H1 (cell line): ENCODE measurements at regions not wholly inside any gene's neighbourhood (a gene's known extent, or its start where the extent isn't known, plus 50 kb on each side); places are given as distances from the start of the nearest gene placed in this dataset.

Experiments
- BACH1 ChIP-seq: IDR thresholded peaks from 2 replicates; pipeline ENCODE4 v1.6.1; 2012; ENCODE audit warnings: low read length, improper control_type of control experiment
- CEBPB ChIP-seq: IDR thresholded peaks from 2 replicates; pipeline ENCODE4 v1.6.1; 2012; ENCODE audit warnings: low read depth, low read length
- CREB1 ChIP-seq: IDR thresholded peaks from 2 replicates; pipeline ENCODE4 v1.6.1; 2012; ENCODE audit warnings: inconsistent platforms
- KDM5A ChIP-seq: fragments of 200-600 bp; IDR thresholded peaks from 2 replicates; pipeline ENCODE4 v1.7.1; 2012; ENCODE audit warnings: mild to moderate bottlenecking, low read length, inconsistent platforms, mixed read lengths
- PHF8 ChIP-seq: fragments of 200-600 bp; sonication (generic); conservative IDR thresholded peaks from 2 replicates; pipeline ENCODE4 v1.7.1; 2012; ENCODE audit warnings: low read depth, mild to moderate bottlenecking, inconsistent platforms, low read length, moderate library complexity
- POLR2A ChIP-seq, 2 experiments: IDR thresholded peaks; 1 replicate in 1 of 2; 2 replicates in 1 of 2; pipeline ENCODE4 v1.6.1; 2011; ENCODE audit warnings: low read depth in 2 of 2, low read length in 2 of 2, mild to moderate bottlenecking in 2 of 2; ENCODE audit errors: control extremely low read depth in 1 of 2
- RXRA ChIP-seq: IDR thresholded peaks from 2 replicates; pipeline ENCODE4 v1.6.1; 2011; ENCODE audit warnings: low read depth, mild to moderate bottlenecking, low read length, moderate library complexity; ENCODE audit not compliant: insufficient read depth
- SP1 ChIP-seq: IDR thresholded peaks from 2 replicates; pipeline ENCODE4 v1.6.1; 2011; ENCODE audit warnings: low read depth, low read length
- TAF1 ChIP-seq: IDR thresholded peaks from 2 replicates; pipeline ENCODE4 v1.6.1; 2011; ENCODE audit warnings: mild to moderate bottlenecking, low read depth, low read length
- TAF7 ChIP-seq: optimal IDR thresholded peaks from 2 replicates; pipeline ENCODE3; 2011; ENCODE audit warnings: low read depth, mild to moderate bottlenecking, inconsistent platforms, low read length, moderate library complexity, borderline replicate concordance
- TCF12 ChIP-seq: IDR thresholded peaks from 2 replicates; pipeline ENCODE4 v1.6.1; 2011; ENCODE audit warnings: low read depth, mild to moderate bottlenecking, low read length
- YY1 ChIP-seq: IDR thresholded peaks from 2 replicates; pipeline ENCODE4 v1.6.1; 2011; ENCODE audit warnings: low read depth, mild to moderate bottlenecking, low read length
- TF ChIP-seq, protein P1 (sequence below), 3 experiments: IDR thresholded peaks; 1 replicate in 2 of 3; 2 replicates in 1 of 3; pipeline versions ENCODE4 v1.5.1 to v1.6.1; 2011; ENCODE audit warnings: low read length in 3 of 3, mild to moderate bottlenecking in 3 of 3, inconsistent platforms in 2 of 3, low read depth in 1 of 3, moderate library complexity in 1 of 3; ENCODE audit not compliant: insufficient read depth in 1 of 3; ENCODE audit errors: control extremely low read depth in 1 of 3

GRCh38 chr7:153541903-153542302, 510.3 kb upstream of the DPP6 start:
- no peak for TF ChIP-seq RXRA
- no peak for TF ChIP-seq TAF1
- no peak for TF ChIP-seq YY1
- TF ChIP-seq, protein P1, sequence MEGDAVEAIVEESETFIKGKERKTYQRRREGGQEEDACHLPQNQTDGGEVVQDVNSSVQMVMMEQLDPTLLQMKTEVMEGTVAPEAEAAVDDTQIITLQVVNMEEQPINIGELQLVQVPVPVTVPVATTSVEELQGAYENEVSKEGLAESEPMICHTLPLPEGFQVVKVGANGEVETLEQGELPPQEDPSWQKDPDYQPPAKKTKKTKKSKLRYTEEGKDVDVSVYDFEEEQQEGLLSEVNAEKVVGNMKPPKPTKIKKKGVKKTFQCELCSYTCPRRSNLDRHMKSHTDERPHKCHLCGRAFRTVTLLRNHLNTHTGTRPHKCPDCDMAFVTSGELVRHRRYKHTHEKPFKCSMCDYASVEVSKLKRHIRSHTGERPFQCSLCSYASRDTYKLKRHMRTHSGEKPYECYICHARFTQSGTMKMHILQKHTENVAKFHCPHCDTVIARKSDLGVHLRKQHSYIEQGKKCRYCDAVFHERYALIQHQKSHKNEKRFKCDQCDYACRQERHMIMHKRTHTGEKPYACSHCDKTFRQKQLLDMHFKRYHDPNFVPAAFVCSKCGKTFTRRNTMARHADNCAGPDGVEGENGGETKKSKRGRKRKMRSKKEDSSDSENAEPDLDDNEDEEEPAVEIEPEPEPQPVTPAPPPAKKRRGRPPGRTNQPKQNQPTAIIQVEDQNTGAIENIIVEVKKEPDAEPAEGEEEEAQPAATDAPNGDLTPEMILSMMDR (IDR thresholded peaks at IDR 0.05; ENCODE audit: control extremely low read depth in 1 of 3, insufficient read depth in 1 of 3, low read depth in 1 of 3, low read length in 3 of 3) = no peak
- no peak for TF ChIP-seq POLR2A (IDR thresholded peaks at IDR 0.05; ENCODE audit: control extremely low read depth in 1 of 2, low read depth in 2 of 2, low read length in 2 of 2)
- TF ChIP-seq PHF8 = no peak
- no peak for TF ChIP-seq CEBPB
- TF ChIP-seq TCF12 = no peak
- no peak for TF ChIP-seq KDM5A
- TF ChIP-seq SP1 = no peak
- no peak for TF ChIP-seq BACH1
- TF ChIP-seq TAF7 = no peak
- TF ChIP-seq CREB1 = no peak
